CD14-positive monocyte (primary cell): ENCODE measurements at regions not wholly inside any gene's neighbourhood (a gene's known extent, or its start where the extent isn't known, plus 50 kb on each side); places are given as distances from the start of the nearest gene placed in this dataset.

Experiments used
- DNase-seq, 3 donors: peaks; one replicate each; pipeline ENCODE4 v3.0.0-alpha.2; 2011 to 2022
- H2AFZ ChIP-seq: 2 replicates; pipeline ENCODE4 v1.6.0; 2012; ENCODE audit warnings: mild to moderate bottlenecking, low read depth, low read length, inconsistent platforms; ENCODE audit not compliant: insufficient read depth, poor library complexity, severe bottlenecking
- H3K27ac ChIP-seq, 2 donors: 1 replicate in 1 of 2; 2 replicates in 1 of 2; pipeline ENCODE4 v1.5.1; 2012 to 2013; ENCODE audit warnings: low read length in 2 of 2, control low read depth in 1 of 2, inconsistent platforms in 1 of 2, low read depth in 1 of 2, mild to moderate bottlenecking in 1 of 2
- H3K27me3 ChIP-seq, 2 donors: one replicate each; pipeline versions ENCODE4 v1.6.0 to v1.6.1; 2011 to 2013; ENCODE audit warnings: low read length in 2 of 2; ENCODE audit not compliant: control insufficient read depth in 2 of 2, insufficient read depth in 2 of 2
- H3K36me3 ChIP-seq, 2 donors: replicated peaks in 1 of 2; 1 replicate in 1 of 2; 2 replicates in 1 of 2; pipeline versions ENCODE4 v1.5.1 to v1.6.1; 2012 to 2013; ENCODE audit warnings: low read length in 2 of 2, control low read depth in 1 of 2, inconsistent platforms in 1 of 2, mild to moderate bottlenecking in 1 of 2; ENCODE audit not compliant: insufficient read depth in 2 of 2, control insufficient read depth in 1 of 2
- H3K4me1 ChIP-seq, 2 donors: 1 replicate in 1 of 2; 2 replicates in 1 of 2; pipeline versions ENCODE4 v1.5.1 to v1.6.1; 2012 to 2013; ENCODE audit warnings: low read length in 2 of 2, control low read depth in 1 of 2, inconsistent platforms in 1 of 2, mild to moderate bottlenecking in 1 of 2, moderate library complexity in 1 of 2; ENCODE audit not compliant: insufficient read depth in 2 of 2, control insufficient read depth in 1 of 2
- H3K4me2 ChIP-seq: replicated peaks from 2 replicates; pipeline ENCODE3; 2012; ENCODE audit warnings: low read length, moderate library complexity, mild to moderate bottlenecking; ENCODE audit not compliant: poor library complexity, severe bottlenecking; ENCODE audit errors: extremely low read depth
- H3K4me3 ChIP-seq, 3 experiments: fragments of 200-600 bp in 1 of 3; sonication (generic) in 1 of 3; replicated peaks in 1 of 3; 1 replicate in 2 of 3; 2 replicates in 1 of 3; pipeline ENCODE4 v1.5.1; 2011 to 2013; ENCODE audit warnings: low read length in 3 of 3, mild to moderate bottlenecking in 3 of 3, control low read depth in 2 of 3, low read depth in 2 of 3, inconsistent platforms in 1 of 3, moderate library complexity in 1 of 3
- H3K79me2 ChIP-seq: 2 replicates; pipeline ENCODE4 v1.6.0; 2012; ENCODE audit warnings: mild to moderate bottlenecking, control low read depth, inconsistent platforms, low read length, moderate library complexity; ENCODE audit not compliant: insufficient read depth
- H3K9ac ChIP-seq: 2 replicates; pipeline ENCODE4 v1.6.0; 2017; ENCODE audit warnings: low read length, mild to moderate bottlenecking; ENCODE audit not compliant: insufficient read depth, poor library complexity, severe bottlenecking
- H3K9me3 ChIP-seq, 2 donors: replicated peaks in 1 of 2; 1 replicate in 1 of 2; 2 replicates in 1 of 2; pipeline versions ENCODE4 v1.5.1 to v1.6.1; 2012 to 2013; ENCODE audit warnings: low read length in 2 of 2, control low read depth in 1 of 2; ENCODE audit not compliant: control insufficient read depth in 1 of 2, insufficient read depth in 1 of 2
- H4K20me1 ChIP-seq: 2 replicates; pipeline ENCODE4 v1.6.0; 2012; ENCODE audit warnings: mild to moderate bottlenecking, low read length, control low read depth, moderate library complexity; ENCODE audit not compliant: insufficient read depth
- H3K27ac Mint-ChIP-seq, 7 donors: one replicate each; pipeline ENCODE4 v1.8.0; 2020; ENCODE audit warnings: mild to moderate bottlenecking in 7 of 7, mixed read lengths in 7 of 7, moderate library complexity in 6 of 7, inconsistent platforms in 2 of 7
- H3K27me3 Mint-ChIP-seq, 3 donors: one replicate each; pipeline ENCODE4 v1.8.0; 2021 to 2022; ENCODE audit warnings: low read depth in 3 of 3, mild to moderate bottlenecking in 3 of 3, mixed read lengths in 3 of 3, moderate library complexity in 3 of 3, inconsistent platforms in 1 of 3
- H3K36me3 Mint-ChIP-seq, 2 donors: one replicate each; pipeline ENCODE4 v1.8.0; 2020; ENCODE audit warnings: mixed read lengths in 2 of 2, inconsistent platforms in 1 of 2, mild to moderate bottlenecking in 1 of 2
- H3K4me1 Mint-ChIP-seq: one replicate; pipeline ENCODE4 v1.8.0; 2020; ENCODE audit warnings: mild to moderate bottlenecking, mixed read lengths
- H3K4me3 Mint-ChIP-seq, 2 donors: one replicate each; pipeline ENCODE4 v1.8.0; 2020; ENCODE audit warnings: mild to moderate bottlenecking in 2 of 2, mixed read lengths in 2 of 2, moderate library complexity in 1 of 2
- H3K9me3 Mint-ChIP-seq, 7 donors: one replicate each; pipeline ENCODE4 v1.8.0; 2020 to 2022; ENCODE audit warnings: mixed read lengths in 7 of 7, mild to moderate bottlenecking in 6 of 7, moderate library complexity in 6 of 7, inconsistent platforms in 2 of 7
- WGBS: methylation state at CpG from one replicate; pipeline ENCODE4 v1.1.5; 2013; ENCODE audit warnings: missing lambda C conversion rate; ENCODE audit not compliant: insufficient coverage; 5-methylcytosine and 5-hydroxymethylcytosine counted together
- intact Hi-C, 2 donors: fragments of 100-400 bp; cut with micrococcal nuclease; formaldehyde crosslinking; loops; one replicate each; pipeline versions ENCODE4 v1.15.0 to v1.15.1; 2023
- TF ChIP-seq, protein P1 (sequence below): fragments of 200-600 bp; IDR thresholded peaks from one replicate; pipeline ENCODE4 v1.8.0; 2022; ENCODE audit warnings: antibody characterized with exemption, mild to moderate bottlenecking

DNA sequence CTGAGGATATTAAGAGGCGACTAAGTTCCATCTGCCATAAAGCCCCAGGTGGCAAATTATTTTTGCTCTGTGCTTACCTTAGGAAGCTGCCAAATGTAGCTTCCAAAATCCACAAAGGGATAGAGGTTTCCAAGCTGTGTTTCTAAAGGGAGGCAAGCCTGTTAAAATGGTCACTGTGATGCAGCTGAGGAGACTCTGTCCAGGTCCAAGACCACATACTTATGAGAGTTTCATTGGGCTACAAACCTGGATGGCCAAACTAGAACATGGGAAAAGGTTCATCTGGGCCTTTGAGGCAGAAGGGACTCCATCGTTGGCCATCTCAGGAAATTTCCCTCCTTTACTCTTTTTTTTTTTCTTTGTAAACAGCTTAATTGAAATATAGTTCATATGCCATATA is 306.9 kb upstream of the FGF13 start:
- H3K4me3 Mint-ChIP-seq, result no peak overlapping the region
- H3K9ac ChIP-seq, result no peak overlapping the region
- no CpG with 5 or more reads among the region's 2 CpGs for WGBS
- H3K79me2 ChIP-seq, result no peaks in the 10 kb centered on the region
- no peaks in the 10 kb centered on the region for H3K27me3 ChIP-seq
- peaks cover 0 to 2% (median 1%) of the 10 kb centered on the region in 3 donors for H3K27me3 Mint-ChIP-seq
- H3K27ac Mint-ChIP-seq, result no peak overlapping the region
- H3K27ac ChIP-seq, result no peak overlapping the region
- no peak overlapping the region for H2AFZ ChIP-seq
- no peak overlapping the region for H3K4me3 ChIP-seq
- H3K4me1 ChIP-seq, result peaks cover 23 to 30% of the 10 kb centered on the region in 2 donors
- peaks cover 26% of the 10 kb centered on the region for H3K4me1 Mint-ChIP-seq
- H3K36me3 ChIP-seq, result no peaks in the 10 kb centered on the region
- no peaks in the 10 kb centered on the region for H4K20me1 ChIP-seq
- no peak overlapping the region for H3K4me2 ChIP-seq
- intact Hi-C loops, result no loop called here
- DNase-seq, result no peak
- TF ChIP-seq, protein P1, sequence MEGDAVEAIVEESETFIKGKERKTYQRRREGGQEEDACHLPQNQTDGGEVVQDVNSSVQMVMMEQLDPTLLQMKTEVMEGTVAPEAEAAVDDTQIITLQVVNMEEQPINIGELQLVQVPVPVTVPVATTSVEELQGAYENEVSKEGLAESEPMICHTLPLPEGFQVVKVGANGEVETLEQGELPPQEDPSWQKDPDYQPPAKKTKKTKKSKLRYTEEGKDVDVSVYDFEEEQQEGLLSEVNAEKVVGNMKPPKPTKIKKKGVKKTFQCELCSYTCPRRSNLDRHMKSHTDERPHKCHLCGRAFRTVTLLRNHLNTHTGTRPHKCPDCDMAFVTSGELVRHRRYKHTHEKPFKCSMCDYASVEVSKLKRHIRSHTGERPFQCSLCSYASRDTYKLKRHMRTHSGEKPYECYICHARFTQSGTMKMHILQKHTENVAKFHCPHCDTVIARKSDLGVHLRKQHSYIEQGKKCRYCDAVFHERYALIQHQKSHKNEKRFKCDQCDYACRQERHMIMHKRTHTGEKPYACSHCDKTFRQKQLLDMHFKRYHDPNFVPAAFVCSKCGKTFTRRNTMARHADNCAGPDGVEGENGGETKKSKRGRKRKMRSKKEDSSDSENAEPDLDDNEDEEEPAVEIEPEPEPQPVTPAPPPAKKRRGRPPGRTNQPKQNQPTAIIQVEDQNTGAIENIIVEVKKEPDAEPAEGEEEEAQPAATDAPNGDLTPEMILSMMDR, result no peak
- H3K9me3 Mint-ChIP-seq, result peaks cover 0 to 11% (median 6%) of the 10 kb centered on the region in 7 donors
- H3K36me3 Mint-ChIP-seq, result no peaks in the 10 kb centered on the region
- H3K9me3 ChIP-seq, result no peaks in the 10 kb centered on the region

DNA sequence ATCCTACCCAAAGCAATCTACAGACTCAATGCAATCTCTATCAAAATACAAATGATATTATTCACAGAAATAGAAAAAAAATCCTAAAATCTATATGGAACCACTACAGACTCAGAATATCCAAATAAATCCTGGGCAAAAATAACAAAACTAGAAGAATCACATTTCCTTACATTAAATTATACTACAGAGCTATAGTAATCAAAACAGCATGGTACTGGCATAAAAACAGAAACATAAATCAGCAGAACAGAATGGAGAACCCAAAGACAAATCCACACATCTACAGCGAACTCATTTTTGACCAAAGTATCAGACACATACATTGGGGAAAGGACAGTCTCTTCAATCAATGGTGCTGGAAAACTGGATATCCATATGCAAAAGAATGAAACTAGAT is 304.1 kb upstream of the FGF13 start:
- Mint-ChIP-seq H3K9me3 (peaks cover 5 to 20% (median 12%) of the 10 kb centered on the region in 7 donors), H3K27me3 (peaks cover 2% of the 10 kb centered on the region in 3 donors), H3K27ac (no peak overlapping the region), H3K4me3 (no peak overlapping the region), H3K36me3 (no peaks in the 10 kb centered on the region), H3K4me1 (peaks cover 15% of the 10 kb centered on the region)
- Histone ChIP-seq H3K27me3 (no peaks in the 10 kb centered on the region), H3K27ac (no peak overlapping the region), H2AFZ (no peak overlapping the region), H3K79me2 (no peaks in the 10 kb centered on the region), H3K9ac (no peak overlapping the region), H3K4me2 (no peak overlapping the region), H3K4me3 (no peak overlapping the region), H3K9me3 (no peaks in the 10 kb centered on the region), H3K4me1 (peaks cover 14 to 16% of the 10 kb centered on the region in 2 donors), H3K36me3 (no peaks in the 10 kb centered on the region), H4K20me1 (no peaks in the 10 kb centered on the region)
- TF ChIP-seq, protein P1, result no peak
- intact Hi-C loops, result no loop called here
- WGBS, result no CpG with 5 or more reads among the region's 1 CpG
- no peak for DNase-seq
